GM12891 (cell line): ENCODE measurements at regions not wholly inside any gene's neighbourhood (a gene's known extent, or its start where the extent isn't known, plus 50 kb on each side); places are given as distances from the start of the nearest gene placed in this dataset.

ENCODE experiments used
- POLR2A ChIP-seq: IDR thresholded peaks from 2 replicates; pipeline ENCODE4 v1.6.1; 2011; ENCODE audit warnings: low read depth, low read length, control low read depth
- POLR2AphosphoS5 ChIP-seq: IDR thresholded peaks from 2 replicates; pipeline ENCODE4 v1.6.1; 2011; ENCODE audit warnings: low read depth, low read length, control low read depth
- POU2F2 ChIP-seq: IDR thresholded peaks from 2 replicates; pipeline ENCODE4 v1.6.1; 2011; ENCODE audit warnings: low read depth, mild to moderate bottlenecking, control low read depth, low read length, moderate library complexity
- SPI1 ChIP-seq: IDR thresholded peaks from 2 replicates; pipeline ENCODE4 v1.6.1; 2011; ENCODE audit warnings: low read depth, low read length, control low read depth
- TAF1 ChIP-seq: IDR thresholded peaks from 2 replicates; pipeline ENCODE4 v1.6.1; 2011; ENCODE audit warnings: low read depth, low read length, control low read depth

- TF ChIP-seq POLR2A (no peak), TAF1 (no peak), POLR2AphosphoS5 (no peak), POU2F2 (no peak), SPI1 (no peak)
Measured at GRCh38 chr6:140427842-140428241, 1053.4 kb upstream of the CITED2 start.
